CD4-positive, alpha-beta T cell treated with Interleukin-17A for 1 hour (primary cell): ENCODE measurements at regions not wholly inside any gene's neighbourhood (a gene's known extent, or its start where the extent isn't known, plus 50 kb on each side); places are given as distances from the start of the nearest gene placed in this dataset.

ENCODE experiments used
- DNase-seq: peaks from one replicate; pipeline ENCODE4 v3.0.0-alpha.2; 2020

- no peak for DNase-seq
Observed at GRCh38 chr4:157957905-157958304, 214.9 kb downstream of the GASK1B start.

- DNase-seq: no peak
Observed at GRCh38 chr4:157942017-157942416, 230.8 kb downstream of the GASK1B start.

- no peak for DNase-seq
Observed at GRCh38 chr4:157934151-157934550, 238.7 kb downstream of the GASK1B start.

- DNase-seq: no peak
Observed at GRCh38 chr4:157932936-157933335, 239.9 kb downstream of the GASK1B start.

GRCh38 chr4:157929486-157929885 lies 243.3 kb downstream of the GASK1B start:
- DNase-seq: no peak

- DNase-seq: no peak
Observed at GRCh38 chr4:157918036-157918832, 254.6 kb downstream of the GASK1B start.

GRCh38 chr4:157912212-157912611 lies 260.6 kb downstream of the GASK1B start:
- no peak for DNase-seq

GRCh38 chr4:157911662-157912061 lies 261.2 kb downstream of the GASK1B start:
- no peak for DNase-seq

GRCh38 chr4:157908691-157909090 lies 264.1 kb downstream of the GASK1B start:
- no peak for DNase-seq

- no peak for DNase-seq
Observed at GRCh38 chr4:157908031-157908430, 264.8 kb downstream of the GASK1B start.

- no peak for DNase-seq
Observed at GRCh38 chr4:157907226-157907946, 265.4 kb downstream of the GASK1B start.

- DNase-seq: no peak
Observed at GRCh38 chr4:157898836-157899605, 273.8 kb downstream of the GASK1B start.

- no peak for DNase-seq
Observed at GRCh38 chr4:157897855-157898370, 274.9 kb downstream of the GASK1B start.

GRCh38 chr4:157896726-157897125 lies 276.1 kb downstream of the GASK1B start:
- DNase-seq: no peak

GRCh38 chr4:157895205-157895604 lies 277.6 kb downstream of the GASK1B start:
- no peak for DNase-seq

- DNase-seq: no peak
Observed at GRCh38 chr4:157889788-157890187, 283.0 kb downstream of the GASK1B start.

GRCh38 chr4:157888281-157888680 lies 284.5 kb downstream of the GASK1B start:
- no peak for DNase-seq

GRCh38 chr4:157887316-157887715 lies 285.5 kb downstream of the GASK1B start:
- no peak for DNase-seq

- DNase-seq: no peak
Observed at GRCh38 chr4:157886645-157887044, 286.2 kb downstream of the GASK1B start.

GRCh38 chr4:157885811-157886210 lies 287.0 kb downstream of the GASK1B start:
- no peak for DNase-seq

GRCh38 chr4:157882901-157883300 lies 289.9 kb downstream of the GASK1B start:
- DNase-seq: no peak

- no peak for DNase-seq
Observed at GRCh38 chr4:157880761-157881160, 292.1 kb downstream of the GASK1B start.

- DNase-seq: no peak
Observed at GRCh38 chr4:157854819-157855218, 318.0 kb downstream of the GASK1B start.
